ENCODE measurements at regions not wholly inside any gene's neighbourhood (a gene's known extent, or its start where the extent isn't known, plus 50 kb on each side); places are given as distances from the start of the nearest gene placed in this dataset.
A peak's percentile ranks its signal among the peaks of the same experiment; 100 is the strongest.

GRCh38 chr5:108530706-108531105 is 148.8 kb upstream of the FBXL17 start:
- Mint-ChIP-seq H3K4me1 (ENCODE audit: low read depth) (no peaks in the 10 kb centered on the region), H3K9me3 (peaks cover 3 to 10% of the 10 kb centered on the region in 2 donors), H3K27ac (no peak overlapping the region), H3K4me3 (no peak overlapping the region), H3K27me3 (ENCODE audit: low read depth) (peaks cover 21% of the 10 kb centered on the region), H3K36me3 (ENCODE audit: insufficient read depth in 2 of 2) (peaks cover 2 to 4% of the 10 kb centered on the region in 2 donors)
- no peak for DNase-seq
- no peak for ATAC-seq (replicated peaks in 1 of 2)

- H3K27me3 Mint-ChIP-seq (ENCODE audit: low read depth), result peaks cover 21% of the 10 kb centered on the region
- H3K9me3 Mint-ChIP-seq, result peaks cover 3 to 10% of the 10 kb centered on the region in 2 donors
- no peak overlapping the region for H3K27ac Mint-ChIP-seq
- DNase-seq, result no peak
- ATAC-seq (replicated peaks in 1 of 2), result no peak
- H3K4me3 Mint-ChIP-seq, result no peak overlapping the region
- peaks cover 2 to 4% of the 10 kb centered on the region in 2 donors for H3K36me3 Mint-ChIP-seq (ENCODE audit: insufficient read depth in 2 of 2)
- H3K4me1 Mint-ChIP-seq (ENCODE audit: low read depth), result no peaks in the 10 kb centered on the region
Observed at GRCh38 chr5:108529381-108529780, 147.5 kb upstream of the FBXL17 start.

GRCh38 chr5:108528655-108529054 is 146.8 kb upstream of the FBXL17 start:
- H3K4me3 Mint-ChIP-seq, result no peak overlapping the region
- no peak overlapping the region for H3K27ac Mint-ChIP-seq
- DNase-seq (no peak), ATAC-seq (replicated peaks in 1 of 2) (no peak)
- H3K9me3 Mint-ChIP-seq, result peaks cover 3 to 10% of the 10 kb centered on the region in 2 donors
- H3K36me3 Mint-ChIP-seq (ENCODE audit: insufficient read depth in 2 of 2), result peaks cover 2 to 4% of the 10 kb centered on the region in 2 donors
- H3K4me1 Mint-ChIP-seq (ENCODE audit: low read depth), result no peaks in the 10 kb centered on the region
- H3K27me3 Mint-ChIP-seq (ENCODE audit: low read depth), result peaks cover 21% of the 10 kb centered on the region

- Mint-ChIP-seq H3K4me1 (ENCODE audit: low read depth) (no peaks in the 10 kb centered on the region), H3K4me3 (no peak overlapping the region), H3K27ac (no peak overlapping the region), H3K36me3 (ENCODE audit: insufficient read depth in 2 of 2) (peaks cover 2 to 4% of the 10 kb centered on the region in 2 donors), H3K27me3 (ENCODE audit: low read depth) (peaks cover 5% of the 10 kb centered on the region), H3K9me3 (peaks cover 3 to 10% of the 10 kb centered on the region in 2 donors)
- ATAC-seq (replicated peaks in 1 of 2) (no peak), DNase-seq (no peak)
Observed at GRCh38 chr5:108524564-108524963, 142.7 kb upstream of the FBXL17 start.

- H3K36me3 Mint-ChIP-seq (ENCODE audit: insufficient read depth in 2 of 2), result peaks cover 2 to 4% of the 10 kb centered on the region in 2 donors
- peaks cover 9% of the 10 kb centered on the region for H3K27me3 Mint-ChIP-seq (ENCODE audit: low read depth)
- DNase-seq (no peak), ATAC-seq (replicated peaks in 1 of 2) (no peak)
- no peak overlapping the region for H3K27ac Mint-ChIP-seq
- no peaks in the 10 kb centered on the region for H3K4me1 Mint-ChIP-seq (ENCODE audit: low read depth)
- H3K4me3 Mint-ChIP-seq, result no peak overlapping the region
- peaks cover 3 to 6% of the 10 kb centered on the region in 2 donors for H3K9me3 Mint-ChIP-seq
Observed at GRCh38 chr5:108523360-108523759, 141.5 kb upstream of the FBXL17 start.

- ATAC-seq (replicated peaks in 1 of 2), result peak; percentile 58 to 71
- Mint-ChIP-seq H3K36me3 (ENCODE audit: insufficient read depth in 2 of 2) (peaks cover 2% of the 10 kb centered on the region in 2 donors), H3K4me1 (ENCODE audit: low read depth) (no peaks in the 10 kb centered on the region), H3K9me3 (peaks cover 3 to 6% of the 10 kb centered on the region in 2 donors), H3K4me3 (no peak overlapping the region), H3K27ac (no peak overlapping the region), H3K27me3 (ENCODE audit: low read depth) (peaks cover 19% of the 10 kb centered on the region)
- peak in 1 of 2 donors; percentile 23 for DNase-seq
Observed at GRCh38 chr5:108521841-108522506, 140.1 kb upstream of the FBXL17 start.

GRCh38 chr5:108521011-108521700 is 139.3 kb upstream of the FBXL17 start:
- Mint-ChIP-seq H3K27ac (no peak overlapping the region), H3K36me3 (ENCODE audit: insufficient read depth in 2 of 2) (no peaks in the 10 kb centered on the region), H3K27me3 (ENCODE audit: low read depth) (peaks cover 13% of the 10 kb centered on the region), H3K4me3 (no peak overlapping the region), H3K9me3 (peaks cover 0 to under 1% of the 10 kb centered on the region in 2 donors), H3K4me1 (ENCODE audit: low read depth) (no peaks in the 10 kb centered on the region)
- DNase-seq (no peak), ATAC-seq (replicated peaks in 1 of 2) (no peak)

GRCh38 chr5:108516785-108517184 is 134.9 kb upstream of the FBXL17 start:
- Mint-ChIP-seq H3K36me3 (ENCODE audit: insufficient read depth in 2 of 2) (no peaks in the 10 kb centered on the region), H3K4me1 (ENCODE audit: low read depth) (no peaks in the 10 kb centered on the region), H3K27ac (no peak overlapping the region), H3K4me3 (no peak overlapping the region), H3K9me3 (no peaks in the 10 kb centered on the region), H3K27me3 (ENCODE audit: low read depth) (peaks cover 22% of the 10 kb centered on the region)
- no peak for DNase-seq
- no peak for ATAC-seq (replicated peaks in 1 of 2)

- peaks cover 31% of the 10 kb centered on the region for H3K27me3 Mint-ChIP-seq (ENCODE audit: low read depth)
- H3K36me3 Mint-ChIP-seq (ENCODE audit: insufficient read depth in 2 of 2), result no peaks in the 10 kb centered on the region
- ATAC-seq (replicated peaks in 1 of 2), result no peak
- H3K4me1 Mint-ChIP-seq (ENCODE audit: low read depth), result no peaks in the 10 kb centered on the region
- H3K4me3 Mint-ChIP-seq, result no peak overlapping the region
- H3K27ac Mint-ChIP-seq, result no peak overlapping the region
- no peak for DNase-seq
- H3K9me3 Mint-ChIP-seq, result no peaks in the 10 kb centered on the region
Observed at GRCh38 chr5:108515517-108516105, 133.7 kb upstream of the FBXL17 start.

- Mint-ChIP-seq H3K4me3 (no peak overlapping the region), H3K9me3 (no peaks in the 10 kb centered on the region), H3K27me3 (ENCODE audit: low read depth) (peaks cover 32% of the 10 kb centered on the region), H3K4me1 (ENCODE audit: low read depth) (no peaks in the 10 kb centered on the region), H3K36me3 (ENCODE audit: insufficient read depth in 2 of 2) (no peaks in the 10 kb centered on the region), H3K27ac (no peak overlapping the region)
- DNase-seq, result no peak
- no peak for ATAC-seq (replicated peaks in 1 of 2)
Observed at GRCh38 chr5:108508979-108509378, 127.1 kb upstream of the FBXL17 start.

- H3K27ac Mint-ChIP-seq, result no peak overlapping the region
- H3K9me3 Mint-ChIP-seq, result no peaks in the 10 kb centered on the region
- no peaks in the 10 kb centered on the region for H3K4me1 Mint-ChIP-seq (ENCODE audit: low read depth)
- ATAC-seq (replicated peaks in 1 of 2), result no peak
- no peak for DNase-seq
- no peak overlapping the region for H3K4me3 Mint-ChIP-seq
- H3K27me3 Mint-ChIP-seq (ENCODE audit: low read depth), result peaks cover 32% of the 10 kb centered on the region
- no peaks in the 10 kb centered on the region for H3K36me3 Mint-ChIP-seq (ENCODE audit: insufficient read depth in 2 of 2)
Observed at GRCh38 chr5:108507631-108508030, 125.7 kb upstream of the FBXL17 start.

GRCh38 chr5:108505608-108506007 is 123.7 kb upstream of the FBXL17 start:
- peaks cover 14% of the 10 kb centered on the region for H3K27me3 Mint-ChIP-seq (ENCODE audit: low read depth)
- no peak for DNase-seq
- no peaks in the 10 kb centered on the region for H3K9me3 Mint-ChIP-seq
- H3K36me3 Mint-ChIP-seq (ENCODE audit: insufficient read depth in 2 of 2), result peaks cover 0 to 1% of the 10 kb centered on the region in 2 donors
- no peak overlapping the region for H3K4me3 Mint-ChIP-seq
- no peak overlapping the region for H3K27ac Mint-ChIP-seq
- no peak for ATAC-seq (replicated peaks in 1 of 2)
- H3K4me1 Mint-ChIP-seq (ENCODE audit: low read depth), result no peaks in the 10 kb centered on the region

- Mint-ChIP-seq H3K4me3 (no peak overlapping the region), H3K9me3 (no peaks in the 10 kb centered on the region), H3K4me1 (ENCODE audit: low read depth) (no peaks in the 10 kb centered on the region), H3K36me3 (ENCODE audit: insufficient read depth in 2 of 2) (peaks cover 0 to 1% of the 10 kb centered on the region in 2 donors), H3K27me3 (ENCODE audit: low read depth) (peaks cover 8% of the 10 kb centered on the region), H3K27ac (no peak overlapping the region)
- ATAC-seq (replicated peaks in 1 of 2), result no peak
- DNase-seq, result no peak
Observed at GRCh38 chr5:108504974-108505373, 123.1 kb upstream of the FBXL17 start.
